Fibroblast of lung (primary cell): ENCODE measurements at regions not wholly inside any gene's neighbourhood (a gene's known extent, or its start where the extent isn't known, plus 50 kb on each side); places are given as distances from the start of the nearest gene placed in this dataset.

Experiments
- CTCF ChIP-seq, 2 donors: IDR thresholded peaks in 1 of 2; conservative IDR thresholded peaks in 1 of 2; 1 replicate in 1 of 2; 2 replicates in 1 of 2; pipeline ENCODE4 v1.5.1; 2011 to 2012; ENCODE audit warnings: low read length in 2 of 2, control low read depth in 1 of 2, inconsistent platforms in 1 of 2, low read depth in 1 of 2, mild to moderate bottlenecking in 1 of 2
- EZH2 ChIP-seq: IDR thresholded peaks from 2 replicates; pipeline ENCODE4 v1.5.1; 2012; ENCODE audit warnings: low read length, control low read depth, mild to moderate bottlenecking; ENCODE audit errors: missing control alignments

DNA sequence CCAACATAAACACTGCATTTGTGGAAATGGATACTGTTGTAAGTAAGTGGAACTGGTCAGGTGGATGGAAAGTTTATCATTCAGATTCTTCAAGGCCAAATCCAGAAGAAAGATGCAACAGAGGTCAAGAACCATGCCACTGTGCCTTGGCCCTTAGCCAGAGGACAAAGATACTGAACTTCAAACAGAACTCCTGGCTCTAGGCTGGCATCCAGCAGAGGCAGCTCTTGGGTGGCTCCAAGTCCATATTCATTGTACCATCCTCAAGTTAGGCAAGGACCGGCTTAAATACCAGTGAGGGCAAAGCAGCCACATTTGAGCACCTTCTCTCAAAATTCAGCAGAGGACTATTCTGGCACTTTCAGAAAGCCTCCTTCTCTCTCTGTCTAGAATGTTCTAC, 53.2 kb downstream of the DNAAF9 start:
- TF ChIP-seq EZH2, result no peak
- no peak for TF ChIP-seq CTCF (conservative IDR thresholded peaks at IDR 0.05 in 1 of 2, IDR thresholded peaks at IDR 0.05 in 1 of 2; ENCODE audit: low read depth in 1 of 2, low read length in 2 of 2)
